ENCODE measurements at regions not wholly inside any gene's neighbourhood (a gene's known extent, or its start where the extent isn't known, plus 50 kb on each side); places are given as distances from the start of the nearest gene placed in this dataset.

DNA sequence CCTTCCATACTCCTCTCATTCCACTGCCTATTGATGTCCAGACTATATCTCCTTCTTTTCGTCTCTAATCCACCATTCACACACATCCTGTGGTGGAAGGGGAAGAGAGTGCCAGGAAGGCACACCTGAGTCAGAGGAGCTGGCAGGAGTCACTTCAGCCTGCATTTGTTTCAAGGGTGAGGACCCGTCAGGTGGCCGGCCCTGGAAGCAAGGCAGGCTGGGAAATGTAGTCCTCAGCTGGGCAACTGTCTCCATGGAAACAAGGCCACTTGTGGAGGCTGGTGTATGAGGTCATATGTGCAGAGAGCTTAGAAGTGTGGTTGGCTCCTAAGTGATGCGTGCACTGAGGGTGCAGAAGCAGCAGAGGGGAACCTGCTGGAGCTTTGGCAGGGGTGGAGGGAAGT, 278.4 kb downstream of the NSG2 start:
- TF ChIP-seq EZH2 (IDR thresholded peaks at IDR 0.05), result no peak
- TF ChIP-seq POLR2AphosphoS5 (IDR thresholded peaks at IDR 0.05; ENCODE audit: borderline replicate concordance, low read depth, low read length), result no peak
